ENCODE measurements at regions not wholly inside any gene's neighbourhood (a gene's known extent, or its start where the extent isn't known, plus 50 kb on each side); places are given as distances from the start of the nearest gene placed in this dataset.

DNA sequence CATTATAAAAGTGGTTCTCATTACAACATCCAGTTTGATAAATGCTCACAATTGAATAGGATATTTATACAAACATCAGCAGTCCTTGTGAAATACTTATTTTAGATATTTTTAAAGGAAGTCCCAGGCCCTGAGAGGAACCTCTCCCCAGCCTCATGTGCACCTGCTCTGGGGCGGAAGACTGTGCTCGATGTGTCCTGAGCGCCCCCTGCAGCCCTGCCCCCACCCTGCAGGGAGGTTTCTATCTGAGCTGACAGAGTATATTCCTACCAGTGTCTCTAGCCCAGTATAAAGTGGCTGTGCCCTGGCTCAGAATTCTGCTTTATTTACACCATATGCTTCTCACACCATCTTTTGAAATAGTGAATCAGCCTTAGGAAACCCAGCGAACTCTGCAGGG is 1349.1 kb downstream of the TMEM121 start:
- TF ChIP-seq POLR2A (IDR thresholded peaks at IDR 0.05; ENCODE audit: low read depth, low read length), result no peak
- DNase-seq (ENCODE audit: insufficient read length, low spot score) (no peak), FAIRE-seq (no peak)

DNA sequence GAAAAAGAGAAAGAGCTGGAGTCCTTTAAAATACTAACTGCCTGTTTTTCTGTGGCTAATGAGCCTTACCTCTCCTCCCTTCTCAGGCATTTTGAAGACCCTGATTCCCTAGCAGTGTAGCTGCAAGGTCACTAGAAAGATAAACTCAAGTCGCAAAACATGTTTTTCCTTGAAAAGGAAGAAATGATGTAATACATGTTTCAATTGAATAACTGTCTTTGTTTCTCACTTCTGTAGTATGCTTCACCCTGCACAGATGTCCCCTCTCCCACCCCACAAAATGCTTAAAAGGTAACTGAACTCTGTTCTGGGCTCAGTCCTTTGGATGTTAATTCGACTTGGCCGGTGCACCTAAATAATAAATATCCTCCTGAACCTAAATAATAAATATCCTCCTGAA is 1350.3 kb downstream of the TMEM121 start:
- DNase-seq (ENCODE audit: insufficient read length, low spot score), result no peak
- FAIRE-seq, result no peak
- no peak for TF ChIP-seq POLR2A (IDR thresholded peaks at IDR 0.05; ENCODE audit: low read depth, low read length)

DNA sequence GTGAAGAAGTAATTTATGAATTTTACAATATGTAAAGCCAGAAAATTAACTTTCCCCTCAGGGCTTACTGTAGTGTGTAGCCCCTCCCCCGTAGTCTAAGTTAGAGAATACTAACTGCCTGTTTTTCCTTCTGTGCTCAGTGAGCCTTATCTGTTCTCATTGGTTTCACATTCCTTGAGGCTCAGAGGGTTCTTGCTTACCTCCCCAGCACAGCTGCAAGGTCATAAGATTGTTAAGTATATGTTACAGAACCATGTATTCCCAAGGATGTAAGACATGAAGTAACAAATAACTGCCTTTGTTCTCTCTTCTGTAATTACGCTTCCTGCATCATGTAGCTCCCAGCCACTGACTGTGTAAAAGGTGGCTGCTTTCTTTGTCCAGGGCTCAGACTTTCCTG is 1351.1 kb downstream of the TMEM121 start:
- no peak for TF ChIP-seq POLR2A (IDR thresholded peaks at IDR 0.05; ENCODE audit: low read depth, low read length)
- DNase-seq (ENCODE audit: insufficient read length, low spot score), result no peak
- no peak for FAIRE-seq

DNA sequence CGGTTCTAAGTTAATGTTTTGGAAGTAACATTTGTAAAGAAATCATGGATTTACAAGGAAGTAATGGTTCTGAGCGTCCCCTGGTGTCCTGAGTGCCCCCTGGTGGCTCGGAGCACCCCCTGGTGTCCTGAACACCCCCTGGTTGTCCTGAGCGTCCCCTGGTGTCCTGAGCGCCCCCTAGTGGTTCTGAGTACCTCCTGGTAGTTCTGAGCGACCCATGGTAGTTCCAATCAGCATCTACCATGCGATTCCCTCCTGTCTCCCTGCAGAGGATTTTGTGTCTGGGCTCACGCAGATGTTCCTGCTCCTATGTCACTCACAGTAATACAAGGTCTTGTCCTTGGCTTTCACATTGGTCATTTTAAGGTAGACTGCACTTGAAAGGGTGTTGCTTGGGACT is 1352.9 kb downstream of the TMEM121 start:
- TF ChIP-seq POLR2A (IDR thresholded peaks at IDR 0.05; ENCODE audit: low read depth, low read length), result no peak
- DNase-seq (ENCODE audit: insufficient read length, low spot score) (no peak), FAIRE-seq (no peak)

DNA sequence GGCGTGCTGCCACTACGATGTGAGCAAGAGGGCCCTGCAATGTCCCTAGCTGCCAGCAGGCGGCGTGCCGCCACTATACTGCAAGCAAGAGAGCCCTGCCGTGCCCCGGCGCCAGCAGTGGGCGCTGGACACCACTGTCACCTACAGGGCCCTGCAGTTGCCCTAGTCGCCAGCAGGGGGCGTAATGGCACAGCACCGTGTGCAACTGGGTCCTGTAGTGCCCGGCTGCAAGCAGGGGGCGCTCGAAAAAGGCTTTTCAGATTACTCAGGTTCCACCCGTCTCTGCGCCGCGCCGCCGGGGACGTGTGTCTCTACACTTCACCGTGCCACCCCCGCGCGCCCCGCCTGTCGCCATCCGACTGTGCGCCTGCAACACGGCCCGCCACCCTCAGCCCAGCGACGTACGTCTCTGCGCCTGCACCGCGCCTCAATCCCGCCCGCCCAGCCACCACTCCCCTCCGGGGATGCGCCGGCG is 1356.9 kb downstream of the TMEM121 start:
- no peak for TF ChIP-seq POLR2A (IDR thresholded peaks at IDR 0.05; ENCODE audit: low read depth, low read length)
- DNase-seq (ENCODE audit: insufficient read length, low spot score) (no peak), FAIRE-seq (no peak)

Measured in H54 (cell line).